ENCODE measurements at regions not wholly inside any gene's neighbourhood (a gene's known extent, or its start where the extent isn't known, plus 50 kb on each side); places are given as distances from the start of the nearest gene placed in this dataset.

GRCh38 chr7:96486681-96487080 is 164.8 kb upstream of the SLC25A13 start:
- TF ChIP-seq GATA2 (IDR thresholded peaks at IDR 0.05; ENCODE audit: low read depth, low read length) (no peak), GATA3 (IDR thresholded peaks at IDR 0.05; ENCODE audit: low read depth, low read length) (no peak)

GRCh38 chr7:96484845-96485244 is 162.9 kb upstream of the SLC25A13 start:
- no peak for TF ChIP-seq GATA3 (IDR thresholded peaks at IDR 0.05; ENCODE audit: low read depth, low read length)
- TF ChIP-seq GATA2 (IDR thresholded peaks at IDR 0.05; ENCODE audit: low read depth, low read length), result no peak

GRCh38 chr7:96484091-96484490 is 162.2 kb upstream of the SLC25A13 start:
- TF ChIP-seq GATA3 (IDR thresholded peaks at IDR 0.05; ENCODE audit: low read depth, low read length) (no peak), GATA2 (IDR thresholded peaks at IDR 0.05; ENCODE audit: low read depth, low read length) (no peak)

- TF ChIP-seq GATA3 (IDR thresholded peaks at IDR 0.05; ENCODE audit: low read depth, low read length) (no peak), GATA2 (IDR thresholded peaks at IDR 0.05; ENCODE audit: low read depth, low read length) (no peak)
Observed at GRCh38 chr7:96481796-96482195, 159.9 kb upstream of the SLC25A13 start.

- TF ChIP-seq GATA3 (IDR thresholded peaks at IDR 0.05; ENCODE audit: low read depth, low read length) (no peak), GATA2 (IDR thresholded peaks at IDR 0.05; ENCODE audit: low read depth, low read length) (no peak)
Observed at GRCh38 chr7:96479015-96479645, 157.2 kb upstream of the SLC25A13 start.

GRCh38 chr7:96471606-96472005 is 149.7 kb upstream of the SLC25A13 start:
- TF ChIP-seq GATA2 (IDR thresholded peaks at IDR 0.05; ENCODE audit: low read depth, low read length) (no peak), GATA3 (IDR thresholded peaks at IDR 0.05; ENCODE audit: low read depth, low read length) (no peak)

GRCh38 chr7:96452146-96452545 is 130.2 kb upstream of the SLC25A13 start:
- TF ChIP-seq GATA3 (IDR thresholded peaks at IDR 0.05; ENCODE audit: low read depth, low read length), result no peak
- TF ChIP-seq GATA2 (IDR thresholded peaks at IDR 0.05; ENCODE audit: low read depth, low read length), result no peak

GRCh38 chr7:96449094-96449493 is 127.2 kb upstream of the SLC25A13 start:
- TF ChIP-seq GATA2 (IDR thresholded peaks at IDR 0.05; ENCODE audit: low read depth, low read length) (peak; percentile 88), GATA3 (IDR thresholded peaks at IDR 0.05; ENCODE audit: low read depth, low read length) (peak; percentile 82)

GRCh38 chr7:96447109-96447645 is 125.3 kb upstream of the SLC25A13 start:
- TF ChIP-seq GATA3 (IDR thresholded peaks at IDR 0.05; ENCODE audit: low read depth, low read length), result no peak
- TF ChIP-seq GATA2 (IDR thresholded peaks at IDR 0.05; ENCODE audit: low read depth, low read length), result no peak

- TF ChIP-seq GATA2 (IDR thresholded peaks at IDR 0.05; ENCODE audit: low read depth, low read length) (no peak), GATA3 (IDR thresholded peaks at IDR 0.05; ENCODE audit: low read depth, low read length) (no peak)
Observed at GRCh38 chr7:96441436-96442084, 119.7 kb upstream of the SLC25A13 start.

- TF ChIP-seq GATA2 (IDR thresholded peaks at IDR 0.05; ENCODE audit: low read depth, low read length) (no peak), GATA3 (IDR thresholded peaks at IDR 0.05; ENCODE audit: low read depth, low read length) (no peak)
Observed at GRCh38 chr7:96440328-96440727, 118.4 kb upstream of the SLC25A13 start.

- no peak for TF ChIP-seq GATA3 (IDR thresholded peaks at IDR 0.05; ENCODE audit: low read depth, low read length)
- no peak for TF ChIP-seq GATA2 (IDR thresholded peaks at IDR 0.05; ENCODE audit: low read depth, low read length)
Observed at GRCh38 chr7:96436880-96437279, 115.0 kb upstream of the SLC25A13 start.

- TF ChIP-seq GATA2 (IDR thresholded peaks at IDR 0.05; ENCODE audit: low read depth, low read length), result no peak
- TF ChIP-seq GATA3 (IDR thresholded peaks at IDR 0.05; ENCODE audit: low read depth, low read length), result no peak
Observed at GRCh38 chr7:96430356-96430755, 108.5 kb upstream of the SLC25A13 start.

GRCh38 chr7:96427143-96427542 is 105.2 kb upstream of the SLC25A13 start:
- TF ChIP-seq GATA3 (IDR thresholded peaks at IDR 0.05; ENCODE audit: low read depth, low read length), result no peak
- TF ChIP-seq GATA2 (IDR thresholded peaks at IDR 0.05; ENCODE audit: low read depth, low read length), result no peak

- TF ChIP-seq GATA3 (IDR thresholded peaks at IDR 0.05; ENCODE audit: low read depth, low read length), result no peak
- TF ChIP-seq GATA2 (IDR thresholded peaks at IDR 0.05; ENCODE audit: low read depth, low read length), result no peak
Observed at GRCh38 chr7:96426685-96427084, 104.8 kb upstream of the SLC25A13 start.

Data from SH-SY5Y (cell line).